ENCODE measurements at regions not wholly inside any gene's neighbourhood (a gene's known extent, or its start where the extent isn't known, plus 50 kb on each side); places are given as distances from the start of the nearest gene placed in this dataset.

GRCh38 chr2:16339206-16339605 lies 326.4 kb downstream of the CYRIA start:
- TF ChIP-seq RNF2 (IDR thresholded peaks at IDR 0.05; ENCODE audit: borderline replicate concordance, low read depth, low read length, missing control alignments, poor library complexity, severe bottlenecking) (no peak), SIN3A (conservative IDR thresholded peaks at IDR 0.05 in 1 of 2, IDR thresholded peaks at IDR 0.05 in 1 of 2; ENCODE audit: low read depth in 1 of 2, low read length in 2 of 2) (no peak), POLR2AphosphoS5 (IDR thresholded peaks at IDR 0.05; ENCODE audit: low read depth, low read length) (no peak), CTCF (IDR thresholded peaks at IDR 0.05; ENCODE audit: control extremely low read depth in 1 of 3, insufficient read depth in 1 of 3, low read depth in 1 of 3, low read length in 3 of 3) (no peak), GTF2F1 (IDR thresholded peaks at IDR 0.05; ENCODE audit: borderline replicate concordance, low read depth, low read length) (no peak)

Measured in H1 (cell line).